ENCODE measurements at regions not wholly inside any gene's neighbourhood (a gene's known extent, or its start where the extent isn't known, plus 50 kb on each side); places are given as distances from the start of the nearest gene placed in this dataset.

GRCh38 chr12:97177481-97177880 is 270.4 kb downstream of the NEDD1 start:
- no peak for DNase-seq

- DNase-seq: no peak
Measured at GRCh38 chr12:97181571-97182265, 274.7 kb downstream of the NEDD1 start.

GRCh38 chr12:97182769-97183168 is 275.7 kb downstream of the NEDD1 start:
- DNase-seq: no peak

- DNase-seq: no peak
Measured at GRCh38 chr12:97184127-97184773, 277.2 kb downstream of the NEDD1 start.

GRCh38 chr12:97185567-97185966 is 277.0 kb upstream of the RMST start:
- DNase-seq: no peak

- DNase-seq: no peak
Measured at GRCh38 chr12:97194546-97194945, 268.1 kb upstream of the RMST start.

- DNase-seq: no peak
Measured at GRCh38 chr12:97200181-97200580, 262.4 kb upstream of the RMST start.

GRCh38 chr12:97203408-97203807 is 259.2 kb upstream of the RMST start:
- no peak for DNase-seq

GRCh38 chr12:97209997-97210396 is 252.6 kb upstream of the RMST start:
- no peak for DNase-seq

- no peak for DNase-seq
Measured at GRCh38 chr12:97211416-97211930, 251.1 kb upstream of the RMST start.

- DNase-seq: no peak
Measured at GRCh38 chr12:97216848-97217247, 245.8 kb upstream of the RMST start.

- DNase-seq: no peak
Measured at GRCh38 chr12:97222391-97222790, 240.2 kb upstream of the RMST start.

GRCh38 chr12:97223419-97223818 is 239.2 kb upstream of the RMST start:
- DNase-seq: no peak

GRCh38 chr12:97229004-97229403 is 233.6 kb upstream of the RMST start:
- DNase-seq: no peak

- DNase-seq: no peak
Measured at GRCh38 chr12:97235102-97235501, 227.5 kb upstream of the RMST start.

GRCh38 chr12:97246368-97246767 is 216.2 kb upstream of the RMST start:
- no peak for DNase-seq

- DNase-seq: no peak
Measured at GRCh38 chr12:97250483-97250882, 212.1 kb upstream of the RMST start.

GRCh38 chr12:97257726-97258125 is 204.9 kb upstream of the RMST start:
- DNase-seq: peak in 1 of 56 donors; percentile 8

- DNase-seq: no peak
Measured at GRCh38 chr12:97259098-97259497, 203.5 kb upstream of the RMST start.

GRCh38 chr12:97260786-97261185 is 201.8 kb upstream of the RMST start:
- peak in 2 of 56 donors; percentile 0 to 33 for DNase-seq

- no peak for DNase-seq
Measured at GRCh38 chr12:97267166-97267565, 195.4 kb upstream of the RMST start.

- no peak for DNase-seq
Measured at GRCh38 chr12:97267594-97268202, 194.9 kb upstream of the RMST start.

- DNase-seq: no peak
Measured at GRCh38 chr12:97272471-97272870, 190.1 kb upstream of the RMST start.
